GM11168 (cell line): ENCODE measurements at regions not wholly inside any gene's neighbourhood (a gene's known extent, or its start where the extent isn't known, plus 50 kb on each side); places are given as distances from the start of the nearest gene placed in this dataset.

Source experiments
- in situ Hi-C: fragments of 300-500 bp; cut with MboI; formaldehyde crosslinking; loops from one replicate; pipeline ENCODE4 v1.12.0; 2022; ENCODE audit warnings: low sequenced_read_pairs; ENCODE audit not compliant: unreplicated experiment

- in situ Hi-C loops: no loop called here
Measured at GRCh38 chr17:77636835-77637817, 321.4 kb upstream of the TNRC6C start.

DNA sequence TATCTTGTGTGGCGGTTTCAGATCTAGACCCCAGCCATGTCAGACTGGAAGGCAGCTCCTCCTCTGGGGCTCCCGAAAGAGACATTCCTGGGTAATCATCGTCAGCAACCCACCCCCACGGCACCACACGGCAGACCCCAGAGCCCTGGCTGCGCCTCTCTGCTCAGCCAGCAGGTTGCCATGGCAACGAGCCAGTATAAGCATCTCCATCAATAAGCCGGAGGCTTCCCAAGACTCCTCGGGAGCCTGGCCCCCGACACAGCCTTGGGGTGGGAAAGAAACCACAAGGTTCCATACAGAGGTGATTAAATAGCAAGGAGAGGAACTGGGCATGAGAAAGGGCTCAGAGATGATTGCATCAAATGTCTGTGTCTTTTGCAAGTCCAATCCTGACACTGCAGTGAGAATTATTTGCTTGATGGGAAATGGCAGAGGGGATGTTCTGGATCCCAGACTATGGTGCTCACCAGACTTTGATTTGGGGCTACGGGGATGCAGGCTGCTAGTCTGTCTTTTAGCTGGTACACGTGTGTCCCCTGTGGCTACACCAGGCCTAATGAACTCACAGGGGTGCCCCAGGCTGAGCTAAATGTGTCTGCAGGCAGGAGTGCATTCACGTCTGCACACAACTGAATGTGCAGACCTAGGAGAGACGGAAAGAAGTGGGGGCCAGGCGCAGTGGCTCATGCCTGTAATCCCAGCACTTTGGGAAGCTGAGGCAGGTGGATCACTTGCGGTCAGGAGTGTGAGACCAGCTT lies 320.5 kb upstream of the TNRC6C start:
- in situ Hi-C loops: no loop called here

GRCh38 chr17:77640252-77640651 lies 318.3 kb upstream of the TNRC6C start:
- in situ Hi-C loops: no loop called here

GRCh38 chr17:77640916-77641605 lies 317.4 kb upstream of the TNRC6C start:
- in situ Hi-C loops: no loop called here

GRCh38 chr17:77641718-77642117 lies 316.8 kb upstream of the TNRC6C start:
- in situ Hi-C loops: no loop called here

DNA sequence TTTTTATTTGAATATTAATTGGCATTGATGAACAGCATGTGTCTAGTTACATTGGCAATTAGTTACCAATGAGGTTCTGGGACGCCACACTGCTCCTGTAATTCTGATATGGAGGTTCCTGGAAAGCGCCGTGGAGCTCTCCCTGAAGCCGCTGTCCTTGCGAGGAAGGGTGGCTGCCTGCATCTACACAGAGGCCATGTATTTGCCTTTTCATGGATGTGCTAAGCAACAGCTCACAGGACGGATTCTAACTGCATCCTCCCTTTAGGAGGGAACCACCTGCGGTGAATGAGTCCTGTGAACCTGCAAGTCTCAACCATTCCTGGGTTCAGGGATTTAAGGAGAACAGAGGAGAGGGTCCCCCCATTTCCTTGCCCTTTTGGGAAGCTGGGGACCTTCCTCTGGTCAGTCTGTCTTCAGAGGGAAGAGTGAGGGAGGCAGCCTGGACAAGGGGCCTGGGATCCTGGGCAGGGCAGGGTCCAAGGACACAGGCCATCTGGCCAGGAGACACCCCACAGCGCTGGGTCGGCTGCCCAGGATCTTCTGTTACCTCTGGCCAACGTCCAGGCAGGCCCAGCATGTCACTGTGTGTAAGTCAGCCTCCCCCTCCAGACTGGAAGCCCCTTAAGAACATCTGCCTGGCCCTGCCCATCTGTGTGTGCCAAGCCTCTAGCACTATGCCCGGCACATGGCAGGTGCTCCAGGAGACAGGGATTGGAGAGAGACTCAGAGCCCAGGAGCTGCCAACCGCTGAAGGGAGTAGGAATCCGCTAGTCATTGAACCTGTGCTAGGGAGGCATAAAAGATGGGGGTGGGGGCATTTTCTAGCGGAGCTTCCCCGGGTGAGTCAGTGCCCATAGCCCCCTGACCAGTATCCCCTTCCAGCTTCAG lies 314.1 kb upstream of the TNRC6C start:
- in situ Hi-C loops: no loop called here

GRCh38 chr17:77645072-77646045 lies 313.1 kb upstream of the TNRC6C start:
- in situ Hi-C loops: no loop called here

GRCh38 chr17:77646046-77646430 lies 312.5 kb upstream of the TNRC6C start:
- in situ Hi-C loops: no loop called here

DNA sequence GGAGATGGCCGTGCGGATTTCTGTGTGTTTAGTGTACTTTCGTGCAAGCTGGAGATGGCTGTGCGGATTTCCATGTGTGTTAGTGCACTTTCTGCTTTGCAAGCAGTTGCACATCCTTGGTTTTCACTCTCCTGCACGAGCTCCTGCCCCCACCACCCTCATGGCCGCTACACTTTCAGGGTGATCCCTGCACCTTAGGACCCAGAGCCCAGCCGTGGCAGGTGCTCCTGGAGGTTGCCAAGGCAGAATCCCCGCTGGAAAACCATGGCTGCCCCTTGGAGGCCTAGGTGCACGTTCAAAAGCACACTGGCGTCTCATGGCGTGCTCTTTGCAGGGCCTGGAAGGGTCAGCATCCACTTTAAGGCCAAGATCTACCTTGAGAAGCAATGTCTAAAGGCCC lies 311.0 kb upstream of the TNRC6C start:
- in situ Hi-C loops: no loop called here

DNA sequence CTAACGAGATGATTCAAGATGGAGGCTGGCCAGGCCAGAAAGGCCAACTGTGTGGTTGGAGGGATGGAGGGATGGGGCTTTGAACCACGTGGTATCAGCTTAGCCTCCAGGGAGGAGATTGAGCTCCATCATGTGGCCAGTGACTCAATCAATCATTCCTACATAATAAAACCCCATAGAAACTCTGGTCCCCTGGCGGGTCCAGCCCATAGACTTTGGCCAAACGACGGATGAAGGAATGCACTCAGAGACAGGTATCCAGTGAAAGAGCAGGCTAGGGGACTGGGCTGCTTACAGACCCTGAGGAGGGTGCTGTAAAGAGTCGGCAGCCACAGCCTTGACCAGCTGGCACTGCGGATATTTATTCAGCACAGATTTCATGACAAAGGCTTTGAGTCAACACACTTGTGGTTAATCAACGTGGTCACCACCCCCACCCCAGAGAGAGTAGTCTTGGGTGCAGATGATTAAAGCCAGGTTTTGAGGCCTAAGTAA lies 308.7 kb upstream of the TNRC6C start:
- in situ Hi-C loops: no loop called here

DNA sequence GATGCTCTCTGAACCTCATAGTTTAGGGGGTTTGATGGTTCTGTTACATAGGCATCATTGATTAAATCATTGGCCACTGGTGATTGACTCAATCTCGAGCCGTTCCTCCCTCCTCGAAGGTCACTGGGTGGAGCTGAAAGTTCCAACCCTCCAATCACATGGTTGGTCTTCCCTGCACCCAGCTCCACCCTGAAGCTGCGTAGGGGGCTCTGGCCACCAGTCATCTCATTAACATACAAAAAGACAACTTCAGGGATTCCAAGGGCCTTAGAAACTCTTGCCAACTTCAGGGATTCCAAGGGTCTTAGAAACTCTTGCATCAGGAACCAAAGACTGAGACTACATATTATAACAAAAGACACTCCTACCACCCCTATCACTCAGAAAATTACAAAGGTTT lies 306.5 kb upstream of the TNRC6C start:
- in situ Hi-C loops: no loop called here

DNA sequence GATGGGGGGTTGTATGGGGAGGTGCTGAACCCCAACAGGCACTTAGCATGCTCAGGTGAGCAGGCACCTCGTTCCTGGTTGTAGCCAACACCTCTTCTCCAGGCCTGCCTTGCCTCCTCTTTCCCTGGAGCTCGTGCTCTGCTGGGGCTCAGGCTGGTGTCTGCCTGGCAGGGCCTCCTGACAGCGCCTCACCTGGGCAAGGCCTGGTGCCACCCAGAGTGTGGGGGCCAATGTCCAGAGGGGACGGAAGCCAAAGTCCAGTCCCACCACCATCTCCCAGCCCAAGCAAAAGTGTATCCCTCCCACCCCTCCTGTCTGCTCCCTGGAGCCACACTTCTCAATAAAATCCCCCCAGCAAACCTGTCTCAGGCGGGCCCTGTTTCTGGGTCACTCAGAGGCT lies 304.2 kb upstream of the TNRC6C start:
- in situ Hi-C loops: no loop called here

DNA sequence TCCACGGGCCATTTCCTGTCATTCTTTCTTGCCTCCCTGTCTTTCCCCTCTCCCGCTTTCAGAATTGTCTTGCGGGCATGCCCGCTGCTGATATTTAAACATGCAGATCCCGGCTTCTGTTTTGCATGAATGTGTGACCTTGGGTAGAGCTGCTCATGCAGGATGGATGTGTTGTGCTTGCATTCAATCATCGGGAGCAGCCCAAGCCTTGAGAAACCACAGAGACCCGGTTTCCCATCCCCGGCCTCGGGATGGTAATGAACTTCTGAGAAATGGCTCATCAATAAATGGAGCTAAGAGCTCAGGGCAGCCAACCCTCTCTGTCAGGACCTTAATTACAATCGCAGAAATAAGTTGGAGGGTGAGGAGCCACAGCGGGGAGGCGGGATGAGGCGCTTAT lies 303.7 kb upstream of the TNRC6C start:
- in situ Hi-C loops: no loop called here

DNA sequence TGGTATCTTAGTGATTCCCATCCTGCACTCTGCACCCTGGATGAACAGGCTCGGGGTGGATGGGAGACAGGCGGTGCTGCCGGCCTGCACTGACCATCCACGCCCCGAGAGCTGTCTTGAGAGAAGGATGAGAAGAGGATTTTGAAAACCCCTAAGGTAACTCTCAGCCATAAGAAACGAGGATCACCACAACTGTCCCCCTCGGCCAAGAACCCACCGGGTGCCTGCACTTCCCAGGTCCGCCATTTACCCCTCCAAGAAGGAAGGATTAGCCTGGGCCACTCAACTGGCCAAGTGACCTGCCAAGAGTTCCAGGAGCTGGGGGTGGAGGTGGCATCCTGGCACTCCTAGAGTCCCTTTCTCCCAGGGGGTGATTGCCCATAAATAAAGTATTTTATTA lies 302.4 kb upstream of the TNRC6C start:
- in situ Hi-C loops: no loop called here

DNA sequence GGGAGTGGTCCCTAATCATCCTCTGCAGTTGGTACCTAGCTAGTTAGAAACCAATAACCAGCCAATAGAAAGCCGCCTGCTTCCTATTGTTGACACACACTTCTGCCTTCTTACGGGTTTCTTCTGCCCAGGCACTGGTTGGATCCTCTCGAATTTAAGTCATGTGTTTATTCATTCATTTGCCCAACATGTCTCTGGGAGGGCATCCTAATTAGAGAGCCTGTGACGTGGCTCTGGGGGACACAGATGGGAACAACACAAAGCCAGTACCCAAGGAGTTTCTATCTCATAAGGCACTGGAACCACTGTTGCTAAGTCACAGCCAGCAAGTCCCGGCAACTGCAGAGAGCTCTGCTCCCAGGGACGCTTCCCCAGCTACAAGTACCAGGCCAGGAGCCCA lies 300.7 kb upstream of the TNRC6C start:
- in situ Hi-C loops: no loop called here

DNA sequence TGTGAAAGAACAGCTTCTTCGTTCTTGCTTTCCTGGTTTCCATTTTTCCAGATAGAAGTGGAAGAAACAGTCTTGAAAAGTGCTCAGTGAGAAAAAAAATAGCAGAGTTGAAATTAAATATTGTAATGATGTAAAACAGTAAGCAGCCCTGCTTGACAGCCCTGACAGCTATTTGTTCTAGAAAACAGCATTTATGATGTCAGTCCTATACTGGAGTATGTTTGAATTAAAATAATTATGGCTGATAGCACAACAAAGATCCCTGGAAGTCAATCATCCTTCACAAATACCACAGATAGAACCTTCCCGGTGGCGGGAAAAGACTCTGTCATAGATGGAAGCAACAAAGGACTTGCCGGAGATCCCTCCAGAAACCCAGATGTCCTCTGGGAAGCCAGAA lies 298.0 kb upstream of the TNRC6C start:
- in situ Hi-C loops: no loop called here

GRCh38 chr17:77662833-77663232 lies 295.7 kb upstream of the TNRC6C start:
- in situ Hi-C loops: no loop called here

- in situ Hi-C loops: no loop called here
Measured at GRCh38 chr17:77664097-77664729, 294.3 kb upstream of the TNRC6C start.
